ENCODE measurements at regions not wholly inside any gene's neighbourhood (a gene's known extent, or its start where the extent isn't known, plus 50 kb on each side); places are given as distances from the start of the nearest gene placed in this dataset.

DNA sequence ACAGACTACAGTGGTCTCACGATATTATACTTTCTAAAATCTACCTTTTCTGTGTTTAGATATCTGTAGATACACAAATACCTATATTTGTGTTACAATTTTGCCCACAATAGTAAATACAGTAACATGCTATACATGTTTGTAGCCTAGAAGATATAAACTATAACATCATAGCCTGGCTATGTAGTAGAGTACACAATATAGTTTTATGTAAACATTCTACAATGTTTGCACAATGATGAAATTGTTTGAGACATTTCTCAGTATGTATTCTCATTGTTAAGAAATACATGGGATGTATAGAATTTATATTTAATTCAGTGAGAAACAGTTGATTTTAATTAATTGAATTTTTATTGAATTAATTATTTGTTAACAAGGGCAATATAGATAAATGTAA lies 1367.0 kb downstream of the OTOL1 start:
- TF ChIP-seq, protein P1, sequence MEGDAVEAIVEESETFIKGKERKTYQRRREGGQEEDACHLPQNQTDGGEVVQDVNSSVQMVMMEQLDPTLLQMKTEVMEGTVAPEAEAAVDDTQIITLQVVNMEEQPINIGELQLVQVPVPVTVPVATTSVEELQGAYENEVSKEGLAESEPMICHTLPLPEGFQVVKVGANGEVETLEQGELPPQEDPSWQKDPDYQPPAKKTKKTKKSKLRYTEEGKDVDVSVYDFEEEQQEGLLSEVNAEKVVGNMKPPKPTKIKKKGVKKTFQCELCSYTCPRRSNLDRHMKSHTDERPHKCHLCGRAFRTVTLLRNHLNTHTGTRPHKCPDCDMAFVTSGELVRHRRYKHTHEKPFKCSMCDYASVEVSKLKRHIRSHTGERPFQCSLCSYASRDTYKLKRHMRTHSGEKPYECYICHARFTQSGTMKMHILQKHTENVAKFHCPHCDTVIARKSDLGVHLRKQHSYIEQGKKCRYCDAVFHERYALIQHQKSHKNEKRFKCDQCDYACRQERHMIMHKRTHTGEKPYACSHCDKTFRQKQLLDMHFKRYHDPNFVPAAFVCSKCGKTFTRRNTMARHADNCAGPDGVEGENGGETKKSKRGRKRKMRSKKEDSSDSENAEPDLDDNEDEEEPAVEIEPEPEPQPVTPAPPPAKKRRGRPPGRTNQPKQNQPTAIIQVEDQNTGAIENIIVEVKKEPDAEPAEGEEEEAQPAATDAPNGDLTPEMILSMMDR (conservative IDR thresholded peaks at IDR 0.05): no peak
- Mint-ChIP-seq H3K27me3 (ENCODE audit: low read depth) (no peaks in the 10 kb centered on the region), H3K9me3 (peaks cover 3% of the 10 kb centered on the region), H3K4me3 (no peak overlapping the region), H3K36me3 (ENCODE audit: low read depth) (no peaks in the 10 kb centered on the region), H3K4me1 (no peaks in the 10 kb centered on the region), H3K27ac (ENCODE audit: unreplicated experiment) (no peak overlapping the region)
- no peak for DNase-seq (ENCODE audit: low read depth, low spot score)

DNA sequence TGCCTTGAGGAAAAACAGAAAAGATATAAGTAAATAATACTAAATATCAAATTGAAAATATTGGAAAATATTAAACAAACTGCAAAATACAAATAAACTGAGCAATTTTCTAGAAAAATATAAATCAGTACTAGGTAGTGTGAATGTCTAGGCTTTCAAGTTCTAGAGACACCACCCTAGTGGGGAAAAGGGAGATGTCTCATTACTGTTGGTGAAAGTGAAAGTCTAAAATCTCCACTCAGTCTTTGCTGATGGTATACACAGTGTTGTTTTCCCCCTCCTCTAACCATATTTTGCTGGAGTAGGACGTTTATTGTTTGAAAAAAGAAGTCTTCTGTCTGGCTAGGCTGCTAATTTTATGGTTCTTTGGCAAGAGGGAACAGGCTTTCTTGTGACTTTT lies 1368.9 kb downstream of the OTOL1 start:
- Mint-ChIP-seq H3K4me1 (no peaks in the 10 kb centered on the region), H3K27ac (ENCODE audit: unreplicated experiment) (no peak overlapping the region), H3K36me3 (ENCODE audit: low read depth) (no peaks in the 10 kb centered on the region), H3K4me3 (no peak overlapping the region), H3K9me3 (peaks cover 1% of the 10 kb centered on the region), H3K27me3 (ENCODE audit: low read depth) (no peaks in the 10 kb centered on the region)
- TF ChIP-seq, protein P1 (conservative IDR thresholded peaks at IDR 0.05): no peak
- DNase-seq (ENCODE audit: low read depth, low spot score): no peak

DNA sequence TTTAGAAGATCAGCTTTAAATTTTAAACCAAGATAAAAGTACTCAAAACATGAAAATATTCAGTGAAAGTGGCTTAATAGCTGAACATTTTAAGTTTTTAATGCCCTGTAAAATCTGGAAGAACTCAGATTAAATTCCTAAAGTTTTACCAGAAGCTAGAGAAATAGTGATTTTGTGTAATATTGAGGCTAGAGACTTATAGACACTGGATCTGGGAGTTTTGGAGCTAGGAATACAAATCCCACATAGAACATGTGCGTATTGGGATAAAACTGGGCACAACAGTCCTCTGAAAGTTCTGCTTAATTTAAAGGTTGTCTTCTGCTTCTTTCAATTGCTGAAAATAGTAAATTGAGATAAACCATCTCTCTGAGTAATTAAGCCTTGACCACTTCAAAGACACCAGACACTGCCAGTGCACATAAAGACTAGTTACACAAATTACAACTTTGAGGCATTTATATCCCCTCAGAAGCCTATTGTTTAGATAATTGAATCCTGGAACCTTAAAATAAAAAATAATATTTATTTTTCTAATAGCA lies 1382.5 kb downstream of the OTOL1 start:
- no peaks in the 10 kb centered on the region for H3K4me1 Mint-ChIP-seq
- no peaks in the 10 kb centered on the region for H3K27me3 Mint-ChIP-seq (ENCODE audit: low read depth)
- H3K9me3 Mint-ChIP-seq: no peaks in the 10 kb centered on the region
- TF ChIP-seq, protein P1 (conservative IDR thresholded peaks at IDR 0.05): no peak
- no peak overlapping the region for H3K4me3 Mint-ChIP-seq
- no peaks in the 10 kb centered on the region for H3K36me3 Mint-ChIP-seq (ENCODE audit: low read depth)
- DNase-seq (ENCODE audit: low read depth, low spot score): no peak
- H3K27ac Mint-ChIP-seq (ENCODE audit: unreplicated experiment): no peak overlapping the region

DNA sequence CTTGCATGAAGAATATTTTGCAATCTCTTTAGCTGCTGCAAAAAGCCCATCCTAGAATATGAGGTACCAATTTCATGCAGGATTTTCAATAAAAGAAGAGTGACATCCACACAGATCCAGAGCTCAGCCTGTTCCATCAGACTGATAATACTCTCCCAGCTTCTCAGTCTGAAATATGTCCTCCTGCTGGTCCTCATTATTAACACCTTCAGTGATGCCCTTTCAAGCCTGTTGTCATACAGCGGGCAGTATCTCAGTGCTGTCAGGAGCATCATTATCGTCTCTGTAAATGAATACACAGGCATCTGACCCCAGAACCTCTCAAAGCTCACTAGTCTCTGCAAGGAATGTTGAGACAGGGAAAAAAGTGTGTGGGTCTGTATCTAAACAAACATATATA lies 1387.8 kb downstream of the OTOL1 start:
- H3K4me3 Mint-ChIP-seq: no peak overlapping the region
- no peaks in the 10 kb centered on the region for H3K4me1 Mint-ChIP-seq
- TF ChIP-seq, protein P1 (conservative IDR thresholded peaks at IDR 0.05): no peak
- no peaks in the 10 kb centered on the region for H3K36me3 Mint-ChIP-seq (ENCODE audit: low read depth)
- H3K9me3 Mint-ChIP-seq: no peaks in the 10 kb centered on the region
- H3K27me3 Mint-ChIP-seq (ENCODE audit: low read depth): no peaks in the 10 kb centered on the region
- no peak overlapping the region for H3K27ac Mint-ChIP-seq (ENCODE audit: unreplicated experiment)
- no peak for DNase-seq (ENCODE audit: low read depth, low spot score)

DNA sequence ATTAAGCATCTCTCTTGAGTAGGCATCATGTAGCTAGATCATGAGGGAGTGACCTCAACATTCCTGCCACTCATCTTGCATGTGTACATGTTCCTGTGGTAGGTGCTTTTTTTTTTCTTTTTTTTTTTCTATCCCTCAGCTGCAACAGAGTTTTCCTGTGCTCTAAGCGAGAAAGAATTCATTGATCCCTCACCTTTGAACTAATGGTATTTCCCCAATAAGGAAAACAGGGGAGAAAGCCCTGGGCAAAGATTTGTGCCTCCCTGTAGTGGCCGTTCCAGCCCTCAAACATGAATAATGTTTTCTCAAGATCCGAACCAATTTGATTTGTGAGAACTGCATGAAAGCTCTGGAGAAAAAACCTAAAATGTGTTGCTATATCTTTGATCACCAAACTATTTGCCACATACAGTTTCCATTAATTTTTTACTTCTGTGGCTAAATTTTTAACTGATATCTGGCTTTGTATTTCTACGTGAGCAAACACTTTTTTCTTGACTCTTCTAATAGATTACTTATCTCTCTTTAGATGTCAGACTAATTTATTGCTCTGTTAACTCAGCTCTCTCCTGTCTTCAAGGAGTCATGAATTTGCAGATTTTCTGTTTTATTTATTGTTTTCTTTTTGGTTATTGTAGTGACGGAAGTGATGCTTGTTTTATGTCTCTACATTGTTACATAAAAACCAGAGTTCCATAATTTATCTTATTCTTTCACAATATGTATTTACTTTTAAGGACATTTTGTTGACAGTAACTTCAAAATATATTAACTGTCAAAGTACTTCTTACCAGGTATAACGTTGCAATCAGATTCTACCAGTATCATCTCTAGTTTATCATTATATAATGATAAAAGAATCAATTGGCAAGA lies 1396.5 kb downstream of the OTOL1 start:
- H3K27me3 Mint-ChIP-seq (ENCODE audit: low read depth): no peaks in the 10 kb centered on the region
- DNase-seq (ENCODE audit: low read depth, low spot score): no peak
- no peaks in the 10 kb centered on the region for H3K36me3 Mint-ChIP-seq (ENCODE audit: low read depth)
- H3K27ac Mint-ChIP-seq (ENCODE audit: unreplicated experiment): no peak overlapping the region
- no peak overlapping the region for H3K4me3 Mint-ChIP-seq
- peaks cover 2% of the 10 kb centered on the region for H3K9me3 Mint-ChIP-seq
- H3K4me1 Mint-ChIP-seq: no peaks in the 10 kb centered on the region
- TF ChIP-seq, protein P1 (conservative IDR thresholded peaks at IDR 0.05): no peak

Data from neural crest cell (in vitro differentiated cells).